GM18858 (cell line): ENCODE measurements at regions not wholly inside any gene's neighbourhood (a gene's known extent, or its start where the extent isn't known, plus 50 kb on each side); places are given as distances from the start of the nearest gene placed in this dataset.
A peak's percentile ranks its signal among the peaks of the same experiment; 100 is the strongest.
"Not testable (repeated sequence)": the region's sequence is repeated elsewhere in the genome, so short reads cannot be mapped to it uniquely, and the experiment has no call there.

Experiments used
- ATAC-seq: cut with Tn5 transposase; IDR thresholded peaks from one replicate; pipeline ENCODE4 v1.9.1; 2021; ENCODE audit not compliant: unreplicated experiment

- ATAC-seq, result no peak
These were observed 269.1 kb upstream of the TBX18 start for GRCh38 chr6:85033547-85033946.

- no peak for ATAC-seq
These were observed 261.6 kb upstream of the TBX18 start for GRCh38 chr6:85026021-85026420.

- no peak for ATAC-seq
These were observed 259.3 kb upstream of the TBX18 start for GRCh38 chr6:85023721-85024120.

GRCh38 chr6:85017352-85017751, 253.0 kb upstream of the TBX18 start:
- ATAC-seq, result no peak

- ATAC-seq, result no peak
These were observed 252.3 kb upstream of the TBX18 start for GRCh38 chr6:85016726-85017125.

GRCh38 chr6:85015396-85015990, 251.1 kb upstream of the TBX18 start:
- peak; percentile 77 for ATAC-seq

GRCh38 chr6:85010865-85011264, 246.5 kb upstream of the TBX18 start:
- ATAC-seq, result no peak

- no peak for ATAC-seq
These were observed 244.1 kb upstream of the TBX18 start for GRCh38 chr6:85008296-85009009.

- no peak for ATAC-seq
These were observed 242.0 kb upstream of the TBX18 start for GRCh38 chr6:85006362-85006761.

GRCh38 chr6:85005494-85005893, 241.1 kb upstream of the TBX18 start:
- no peak for ATAC-seq

- no peak for ATAC-seq
These were observed 240.1 kb upstream of the TBX18 start for GRCh38 chr6:85004361-85004995.

GRCh38 chr6:85002847-85003246, 238.4 kb upstream of the TBX18 start:
- no peak for ATAC-seq

- ATAC-seq, result no peak
These were observed 235.6 kb upstream of the TBX18 start for GRCh38 chr6:85000001-85000400.

GRCh38 chr6:84998223-84998622, 233.8 kb upstream of the TBX18 start:
- ATAC-seq, result no peak

GRCh38 chr6:84988766-84989165, 224.4 kb upstream of the TBX18 start:
- not testable (repeated sequence) for ATAC-seq

- not testable (repeated sequence) for ATAC-seq
These were observed 221.1 kb upstream of the TBX18 start for GRCh38 chr6:84985490-84985889.

- ATAC-seq, result no peak
These were observed 215.1 kb upstream of the TBX18 start for GRCh38 chr6:84979541-84979940.

- ATAC-seq, result no peak
These were observed 212.9 kb upstream of the TBX18 start for GRCh38 chr6:84977363-84977705.

GRCh38 chr6:84976526-84977362, 212.3 kb upstream of the TBX18 start:
- no peak for ATAC-seq

- ATAC-seq, result no peak
These were observed 210.9 kb upstream of the TBX18 start for GRCh38 chr6:84975316-84975715.

- no peak for ATAC-seq
These were observed 209.2 kb upstream of the TBX18 start for GRCh38 chr6:84973606-84974005.

GRCh38 chr6:84967965-84968364, 203.6 kb upstream of the TBX18 start:
- no peak for ATAC-seq
